ENCODE measurements at regions not wholly inside any gene's neighbourhood (a gene's known extent, or its start where the extent isn't known, plus 50 kb on each side); places are given as distances from the start of the nearest gene placed in this dataset.

- H3K4me2 ChIP-seq = no peak overlapping the region
- no peaks in the 10 kb centered on the region for H3K9me3 ChIP-seq (ENCODE audit: low read depth)
- H3K4me3 ChIP-seq = no peak overlapping the region
- DNase-seq (ENCODE audit: low spot score) = no peak
- no peak for TF ChIP-seq EZH2 (IDR thresholded peaks at IDR 0.05; ENCODE audit: borderline replicate concordance)
- TF ChIP-seq CTCF (IDR thresholded peaks at IDR 0.05; ENCODE audit: poor library complexity) = no peak
- no peak for TF ChIP-seq EZH2phosphoT487 (IDR thresholded peaks at IDR 0.05; ENCODE audit: low read depth, severe bottlenecking, unreplicated experiment)
- H3K36me3 ChIP-seq (replicated peaks; ENCODE audit: insufficient read depth, low read depth) = no peaks in the 10 kb centered on the region
- H2AFZ ChIP-seq = no peak overlapping the region
- no peaks in the 10 kb centered on the region for H3K27me3 ChIP-seq
- no peak overlapping the region for H3K27ac ChIP-seq
- H3K9me2 ChIP-seq (replicated peaks; ENCODE audit: insufficient read depth) = no peaks in the 10 kb centered on the region
- no peaks in the 10 kb centered on the region for H3K4me1 ChIP-seq (ENCODE audit: insufficient read depth)
- H3K79me2 ChIP-seq = no peaks in the 10 kb centered on the region
- H4K20me1 ChIP-seq (ENCODE audit: insufficient read depth, poor library complexity, severe bottlenecking) = no peaks in the 10 kb centered on the region
Observed at GRCh38 chr13:70668983-70669382, 560.7 kb upstream of the KLHL1 start.

- DNase-seq (ENCODE audit: low spot score) = peak; percentile 47
- H4K20me1 ChIP-seq (ENCODE audit: insufficient read depth, poor library complexity, severe bottlenecking) = no peaks in the 10 kb centered on the region
- no peak overlapping the region for H3K4me3 ChIP-seq
- TF ChIP-seq EZH2phosphoT487 (IDR thresholded peaks at IDR 0.05; ENCODE audit: low read depth, severe bottlenecking, unreplicated experiment) (no peak), CTCF (IDR thresholded peaks at IDR 0.05; ENCODE audit: poor library complexity) (no peak), EZH2 (IDR thresholded peaks at IDR 0.05; ENCODE audit: borderline replicate concordance) (no peak)
- H2AFZ ChIP-seq = no peak overlapping the region
- H3K27me3 ChIP-seq = no peaks in the 10 kb centered on the region
- no peaks in the 10 kb centered on the region for H3K9me3 ChIP-seq (ENCODE audit: low read depth)
- no peak overlapping the region for H3K4me2 ChIP-seq
- no peaks in the 10 kb centered on the region for H3K4me1 ChIP-seq (ENCODE audit: insufficient read depth)
- H3K79me2 ChIP-seq = no peaks in the 10 kb centered on the region
- no peak overlapping the region for H3K27ac ChIP-seq
- no peaks in the 10 kb centered on the region for H3K36me3 ChIP-seq (replicated peaks; ENCODE audit: insufficient read depth, low read depth)
- no peaks in the 10 kb centered on the region for H3K9me2 ChIP-seq (replicated peaks; ENCODE audit: insufficient read depth)
- WGBS (ENCODE audit: low lambda C conversion rate, missing lambda C conversion rate) = 38% methylated on average over 1 of the region's 1 CpG
Observed at GRCh38 chr13:70668293-70668692, 560.0 kb upstream of the KLHL1 start.

GRCh38 chr13:70666883-70667556, 558.8 kb upstream of the KLHL1 start:
- no peak overlapping the region for H3K4me2 ChIP-seq
- no peak overlapping the region for H2AFZ ChIP-seq
- TF ChIP-seq CTCF (IDR thresholded peaks at IDR 0.05; ENCODE audit: poor library complexity) = no peak
- TF ChIP-seq EZH2 (IDR thresholded peaks at IDR 0.05; ENCODE audit: borderline replicate concordance) = no peak
- no peak for TF ChIP-seq EZH2phosphoT487 (IDR thresholded peaks at IDR 0.05; ENCODE audit: low read depth, severe bottlenecking, unreplicated experiment)
- DNase-seq (ENCODE audit: low spot score) = no peak
- H3K27ac ChIP-seq = no peak overlapping the region
- H3K36me3 ChIP-seq (replicated peaks; ENCODE audit: insufficient read depth, low read depth) = no peaks in the 10 kb centered on the region
- H3K9me2 ChIP-seq (replicated peaks; ENCODE audit: insufficient read depth) = no peaks in the 10 kb centered on the region
- no peaks in the 10 kb centered on the region for H3K27me3 ChIP-seq
- no peaks in the 10 kb centered on the region for H4K20me1 ChIP-seq (ENCODE audit: insufficient read depth, poor library complexity, severe bottlenecking)
- WGBS (ENCODE audit: low lambda C conversion rate, missing lambda C conversion rate) = 79% methylated on average over 1 of the region's 1 CpG
- no peaks in the 10 kb centered on the region for H3K79me2 ChIP-seq
- no peaks in the 10 kb centered on the region for H3K4me1 ChIP-seq (ENCODE audit: insufficient read depth)
- no peak overlapping the region for H3K4me3 ChIP-seq
- no peaks in the 10 kb centered on the region for H3K9me3 ChIP-seq (ENCODE audit: low read depth)

All from hepatocyte (in vitro differentiated cells).